HG02798 (cell line): ENCODE measurements at regions not wholly inside any gene's neighbourhood (a gene's known extent, or its start where the extent isn't known, plus 50 kb on each side); places are given as distances from the start of the nearest gene placed in this dataset.
"Not testable (repeated sequence)": the region's sequence is repeated elsewhere in the genome, so short reads cannot be mapped to it uniquely, and the experiment has no call there.

ENCODE experiments used
- ATAC-seq: cut with Tn5 transposase; IDR thresholded peaks from one replicate; pipeline ENCODE4 v1.9.1; 2021; ENCODE audit warnings: mild to moderate bottlenecking; ENCODE audit not compliant: unreplicated experiment, poor library complexity

DNA sequence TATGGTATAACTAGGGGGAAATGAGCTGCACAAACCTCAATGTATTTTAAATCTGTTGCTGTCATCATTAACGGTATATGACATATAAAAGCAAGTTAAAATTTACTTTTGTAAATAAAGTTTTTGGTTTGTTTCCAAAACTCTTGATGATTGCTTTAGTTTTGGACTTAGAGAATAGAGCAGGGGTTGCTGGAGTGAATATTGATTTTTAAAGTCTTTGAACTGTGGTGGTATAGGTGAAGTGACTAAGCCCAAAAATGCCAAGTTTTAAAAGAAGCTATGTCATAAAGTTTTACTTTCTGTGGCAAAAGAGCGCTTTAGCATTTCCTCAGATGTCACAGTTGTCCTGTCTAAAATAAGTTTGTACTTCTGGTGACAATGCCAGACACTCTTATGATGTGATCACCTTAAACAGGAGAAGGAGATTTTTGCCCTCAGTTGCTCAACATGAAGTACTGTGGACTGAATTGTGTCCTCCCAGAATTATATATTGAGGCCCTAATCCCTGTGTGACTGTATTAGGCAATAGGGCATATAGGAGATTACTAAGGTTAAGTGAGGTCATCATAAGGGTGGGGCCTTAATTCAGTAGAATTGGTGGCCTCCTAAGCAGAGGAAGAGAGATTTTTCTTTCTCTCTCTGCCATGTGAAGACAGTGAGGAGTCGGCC is 175.2 kb upstream of the PLGLB1 start:
- not testable (repeated sequence) for ATAC-seq

DNA sequence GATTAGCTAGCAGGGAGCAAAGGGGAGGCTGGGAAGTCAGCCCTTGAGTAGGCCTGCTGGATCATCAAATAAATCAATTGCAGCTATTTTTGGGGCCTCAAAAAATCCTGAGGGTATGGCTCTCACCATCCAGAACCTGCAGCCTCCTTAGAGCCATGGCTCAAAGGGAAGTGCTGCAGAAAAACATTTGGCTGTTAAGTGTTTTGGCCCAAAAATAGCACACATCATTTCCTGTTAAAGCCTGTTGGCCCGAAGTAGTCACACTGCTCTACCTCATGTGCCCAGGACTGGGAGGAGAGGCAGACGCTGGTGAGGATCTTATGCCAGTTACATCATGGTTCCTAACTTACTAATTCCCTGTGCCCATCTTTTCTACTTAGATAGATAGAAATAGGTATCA is 176.8 kb upstream of the PLGLB1 start:
- not testable (repeated sequence) for ATAC-seq

DNA sequence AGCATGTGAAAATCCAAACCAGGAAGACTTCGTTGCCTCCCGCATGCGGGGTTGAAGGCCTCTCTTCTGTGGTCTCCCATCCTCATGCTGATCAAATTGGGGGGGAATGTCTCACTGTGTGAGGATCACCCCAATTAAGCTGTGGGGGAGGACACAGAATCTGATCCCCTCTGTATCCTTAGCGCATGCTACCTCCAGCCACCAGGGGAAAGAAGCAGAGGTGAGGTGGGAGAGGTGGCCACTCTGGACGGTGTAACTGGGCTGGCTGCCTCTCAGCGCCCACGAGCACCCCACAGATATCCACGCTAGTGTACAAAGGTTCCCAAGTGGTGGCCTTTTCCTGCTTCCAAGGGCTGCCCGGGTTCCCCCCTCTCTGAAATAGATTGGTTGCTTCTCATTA is 177.6 kb upstream of the PLGLB1 start:
- not testable (repeated sequence) for ATAC-seq

DNA sequence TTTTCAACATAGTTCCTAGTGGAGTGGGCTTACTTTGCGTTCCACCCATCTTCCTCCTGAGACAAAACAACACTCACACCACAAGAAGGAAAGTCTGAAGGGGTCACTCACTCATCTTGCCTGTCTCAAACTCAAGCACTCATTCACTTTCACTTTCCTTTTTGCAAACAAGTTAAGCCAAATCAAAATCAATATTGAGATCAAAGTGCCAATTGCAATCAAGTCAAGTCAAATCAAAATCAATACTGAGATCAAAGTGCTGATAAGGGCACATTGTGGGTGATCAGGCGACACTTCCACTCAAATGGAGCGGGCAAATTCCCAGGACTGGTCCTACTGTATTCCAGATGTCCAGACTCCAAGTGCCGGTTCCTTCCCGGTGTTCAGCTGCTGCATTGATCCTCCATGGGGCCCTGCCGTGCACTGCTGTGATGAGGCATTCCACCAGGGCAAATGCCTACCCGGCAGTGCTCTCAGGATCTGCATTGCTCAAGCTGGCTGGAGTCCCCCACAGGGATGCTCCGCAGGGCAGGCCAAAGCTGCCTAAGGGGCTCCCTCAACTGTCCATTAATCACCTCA is 183.0 kb upstream of the PLGLB1 start:
- ATAC-seq = not testable (repeated sequence)

DNA sequence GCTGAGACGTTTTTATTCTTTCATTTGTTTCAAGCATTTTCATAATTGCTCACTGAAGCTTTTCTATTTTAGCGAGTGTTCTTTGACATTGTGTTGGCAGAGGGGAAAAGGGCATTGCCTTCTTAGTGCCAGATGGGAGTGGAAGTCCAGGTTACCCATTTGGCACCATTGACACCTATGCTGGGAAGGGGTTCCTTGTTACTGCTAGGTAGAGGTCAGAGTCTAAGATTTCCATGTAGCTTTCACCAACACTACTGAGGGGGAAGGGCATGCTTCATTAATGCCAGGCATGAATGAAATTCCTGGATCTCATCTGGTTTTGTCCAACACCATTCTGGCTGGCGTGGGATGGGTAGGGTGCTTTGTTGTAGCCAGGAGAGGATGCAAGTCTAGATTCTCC is 191.3 kb upstream of the PLGLB1 start:
- not testable (repeated sequence) for ATAC-seq

DNA sequence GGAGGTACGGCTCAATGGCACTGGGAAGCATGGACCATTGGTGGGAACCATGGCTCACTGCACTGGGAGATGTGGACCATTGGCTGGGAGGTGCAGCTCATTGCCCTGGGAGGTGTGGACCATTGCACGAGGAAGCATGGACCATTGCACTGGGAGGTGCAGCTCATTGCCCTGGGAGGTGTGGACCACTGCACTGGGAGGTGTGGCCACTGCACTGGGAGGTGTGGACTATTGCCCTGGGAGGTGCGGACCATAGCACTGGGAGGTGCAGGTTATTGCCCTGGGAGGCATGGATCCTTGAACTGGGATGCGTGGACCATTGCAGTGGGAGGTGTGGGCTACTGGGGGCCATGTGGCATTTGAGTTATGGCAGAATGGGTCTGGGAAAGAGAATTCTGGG is 195.4 kb upstream of the PLGLB1 start:
- ATAC-seq = not testable (repeated sequence)

DNA sequence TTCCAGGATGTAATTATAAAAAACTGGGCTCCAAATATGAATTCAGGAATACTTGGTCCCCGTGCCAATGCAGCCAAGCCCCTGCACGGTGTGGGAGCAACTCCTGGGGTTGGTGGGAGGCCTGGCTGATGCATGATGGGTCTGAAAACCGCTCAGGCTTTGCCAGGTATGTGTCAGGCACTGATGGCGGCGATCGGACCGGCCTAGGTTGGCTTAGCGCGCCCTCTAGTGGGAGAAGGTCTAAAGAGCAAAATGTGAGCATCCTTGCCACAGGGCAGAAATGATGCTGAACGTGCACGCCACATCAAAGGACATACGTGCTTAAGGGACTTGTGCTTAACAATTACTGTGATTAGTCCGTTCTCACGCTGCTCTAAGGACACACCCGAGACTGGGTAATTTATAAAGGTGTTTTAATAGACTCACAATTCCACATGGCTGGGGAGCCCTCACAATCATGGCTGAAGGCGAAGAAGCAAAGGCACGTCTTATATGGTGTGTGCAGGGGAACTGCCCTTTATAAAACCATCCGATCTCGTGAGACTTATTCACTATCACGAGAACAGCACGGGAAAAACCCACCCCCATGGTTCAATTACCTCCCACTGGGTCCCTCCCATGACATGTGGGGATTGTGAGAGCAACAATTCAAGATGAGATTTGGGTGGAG is 196.2 kb upstream of the PLGLB1 start:
- ATAC-seq = not testable (repeated sequence)

DNA sequence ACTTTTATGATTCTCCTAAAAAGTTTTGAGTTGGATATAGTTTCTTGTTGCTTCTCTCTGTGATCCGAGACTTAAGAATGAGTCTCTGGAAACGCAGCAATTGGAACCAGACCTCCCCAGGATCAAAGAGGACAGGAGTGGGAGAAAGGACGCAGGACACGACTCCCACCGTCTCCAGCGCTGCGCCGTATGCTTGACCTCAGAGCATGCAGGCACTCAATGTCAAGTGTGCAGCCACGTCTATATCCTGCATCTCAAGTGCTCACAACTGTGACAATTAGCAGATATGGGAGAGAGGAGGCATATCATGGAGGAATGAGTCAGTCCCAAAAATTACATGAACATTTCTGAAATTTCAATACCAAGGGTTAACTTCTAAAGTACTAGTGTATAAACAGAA is 199.0 kb upstream of the PLGLB1 start:
- not testable (repeated sequence) for ATAC-seq

DNA sequence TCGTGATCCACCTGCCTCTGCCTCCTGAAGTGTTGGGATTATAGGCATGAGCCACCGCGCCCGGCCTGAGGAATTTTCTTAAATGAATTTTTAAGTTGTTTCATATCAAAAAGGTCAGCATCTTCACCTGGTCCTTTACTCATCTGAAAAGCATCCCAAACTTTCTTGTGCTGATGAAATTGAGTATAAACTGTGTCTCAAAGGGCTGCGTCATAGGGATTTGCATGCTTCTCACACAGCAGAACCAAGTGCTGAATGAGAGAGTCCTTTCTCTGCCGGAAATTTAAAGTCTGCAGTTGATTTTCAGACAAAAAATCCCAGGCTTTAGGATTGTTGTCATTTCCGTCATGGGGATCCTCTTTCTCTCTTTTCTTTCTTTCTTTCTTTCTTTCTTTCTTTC is 200.5 kb upstream of the PLGLB1 start:
- not testable (repeated sequence) for ATAC-seq

DNA sequence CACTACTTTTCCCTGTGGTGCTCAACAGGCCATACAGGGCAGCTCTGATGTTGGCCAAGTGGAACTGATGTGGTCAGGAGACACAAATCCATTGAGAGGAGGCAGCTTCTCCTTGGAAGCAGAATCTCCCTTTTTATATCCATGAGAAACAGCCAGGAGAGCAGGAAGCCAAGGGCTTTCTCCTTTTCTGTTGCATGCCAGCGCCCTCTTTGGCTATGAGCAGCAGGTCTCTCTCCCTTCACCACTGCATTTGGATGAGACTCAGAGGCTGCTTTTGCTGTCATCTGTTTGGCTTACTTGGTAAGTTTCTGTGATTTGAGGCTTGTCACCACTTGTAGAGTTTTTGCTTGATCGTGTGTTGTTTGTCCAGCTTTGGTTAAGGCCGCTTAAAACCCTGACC is 202.2 kb upstream of the PLGLB1 start:
- not testable (repeated sequence) for ATAC-seq

DNA sequence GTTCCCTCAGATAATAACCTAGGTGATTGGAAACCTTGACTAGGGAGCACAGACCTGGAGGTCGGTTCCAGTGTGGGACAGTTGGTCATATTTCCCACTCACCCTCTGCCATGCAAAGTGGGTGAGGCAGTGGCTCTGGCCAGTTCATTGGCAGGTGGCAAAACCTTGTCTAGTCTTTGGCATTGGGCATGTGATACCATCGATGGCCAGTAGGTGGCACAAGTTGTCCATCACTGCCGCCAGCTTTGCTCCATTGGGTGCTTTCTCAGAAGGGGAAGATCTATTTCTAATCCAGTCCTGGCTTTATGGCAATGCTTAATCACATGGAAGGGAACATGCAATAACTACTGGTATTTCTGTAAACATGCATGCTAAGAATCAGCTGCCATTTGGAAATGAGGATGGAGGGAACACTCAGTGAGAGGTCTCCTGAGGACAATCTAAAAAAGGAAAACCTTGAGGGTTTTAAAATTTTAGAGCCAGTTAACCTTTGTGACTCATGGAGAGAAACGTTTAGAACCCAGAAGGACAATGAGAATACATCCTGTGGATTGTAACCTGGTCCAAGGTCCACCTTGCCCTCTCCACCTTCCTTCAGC is 207.5 kb upstream of the PLGLB1 start:
- ATAC-seq = peak; percentile 70

DNA sequence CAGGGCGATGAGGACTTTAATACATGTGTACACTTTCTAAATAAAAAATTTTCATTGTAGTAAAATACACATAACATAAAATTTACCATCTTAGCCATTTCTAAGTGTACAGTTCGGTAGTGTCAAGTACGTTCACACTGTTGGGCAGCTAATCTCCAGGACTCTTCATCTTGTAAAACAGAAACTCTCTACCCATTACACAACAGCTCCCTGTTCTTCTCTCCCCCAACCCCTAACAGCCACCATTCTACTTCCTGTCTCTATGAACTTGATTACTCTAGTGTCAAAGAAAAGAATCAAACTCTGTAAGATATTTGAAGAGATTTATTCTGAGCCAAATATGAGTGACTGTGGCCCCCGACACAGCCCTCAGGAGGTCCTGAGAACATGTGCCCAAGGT is 208.3 kb upstream of the PLGLB1 start:
- ATAC-seq = not testable (repeated sequence)

DNA sequence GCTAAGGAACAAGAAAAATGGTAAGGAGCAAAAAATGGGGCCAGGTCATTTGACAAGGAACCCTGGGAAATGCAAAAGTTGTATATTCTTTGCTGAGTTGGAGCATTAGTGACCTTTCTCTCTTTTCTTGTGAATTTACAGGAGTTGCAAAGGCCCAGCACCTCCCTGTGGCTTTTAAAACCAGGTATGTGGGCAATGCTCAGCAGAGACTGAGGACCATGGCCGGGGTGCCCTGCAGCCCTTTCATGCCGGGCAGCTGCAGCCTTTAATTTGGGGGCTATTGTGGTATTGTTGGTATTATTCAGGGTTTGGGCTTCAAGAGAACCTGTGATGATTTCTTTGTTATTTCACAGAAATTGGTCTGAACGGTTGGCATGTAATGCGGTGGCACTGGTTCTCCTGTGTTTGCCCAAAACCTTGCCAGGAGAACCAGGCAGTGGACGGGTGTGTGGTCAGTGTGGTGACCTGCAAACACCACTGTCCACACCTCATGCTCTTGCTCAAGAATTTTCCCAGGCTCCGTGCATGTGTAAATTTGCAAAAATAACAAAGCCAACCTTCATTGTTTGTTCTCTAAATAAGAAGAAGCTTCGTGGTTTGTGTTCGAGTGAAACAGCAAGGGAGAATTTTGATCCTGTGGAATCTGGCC is 213.8 kb upstream of the PLGLB1 start:
- ATAC-seq = not testable (repeated sequence)

DNA sequence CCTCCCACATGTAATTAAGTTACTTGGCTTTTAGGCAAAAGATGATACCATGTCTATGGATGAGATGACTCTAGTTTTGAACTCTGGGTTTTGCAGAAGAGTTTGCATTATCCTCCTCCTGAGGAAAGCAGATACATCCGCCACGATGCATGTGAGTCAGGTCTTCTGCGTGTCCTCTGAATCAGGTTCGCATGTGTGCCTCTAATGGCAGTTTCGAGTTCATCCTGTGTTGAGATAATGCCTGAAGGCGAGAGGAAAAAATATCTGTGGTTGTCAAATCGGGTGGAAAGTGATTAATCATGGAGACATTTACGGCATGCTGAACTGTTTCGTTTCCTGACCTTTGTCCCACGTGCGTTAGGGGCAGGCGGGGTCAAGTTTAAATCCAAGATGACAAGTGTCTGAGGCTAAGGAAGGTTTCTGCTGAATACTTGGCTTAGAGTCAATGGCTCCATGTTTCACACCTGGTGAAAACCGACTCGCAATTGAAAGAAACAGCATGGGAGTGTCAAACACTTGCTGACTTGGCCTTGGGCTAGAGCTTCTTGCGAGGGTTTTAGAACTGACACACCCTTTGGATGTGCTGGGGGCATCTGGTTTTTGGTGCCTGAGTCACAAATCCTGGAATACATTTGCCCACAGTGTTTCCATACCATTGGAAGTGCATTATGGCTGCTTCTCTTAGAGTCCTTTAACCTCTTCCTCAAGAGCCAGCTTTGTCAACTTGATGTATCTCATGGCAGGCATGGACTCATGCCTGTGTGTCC is 216.1 kb upstream of the PLGLB1 start:
- not testable (repeated sequence) for ATAC-seq

DNA sequence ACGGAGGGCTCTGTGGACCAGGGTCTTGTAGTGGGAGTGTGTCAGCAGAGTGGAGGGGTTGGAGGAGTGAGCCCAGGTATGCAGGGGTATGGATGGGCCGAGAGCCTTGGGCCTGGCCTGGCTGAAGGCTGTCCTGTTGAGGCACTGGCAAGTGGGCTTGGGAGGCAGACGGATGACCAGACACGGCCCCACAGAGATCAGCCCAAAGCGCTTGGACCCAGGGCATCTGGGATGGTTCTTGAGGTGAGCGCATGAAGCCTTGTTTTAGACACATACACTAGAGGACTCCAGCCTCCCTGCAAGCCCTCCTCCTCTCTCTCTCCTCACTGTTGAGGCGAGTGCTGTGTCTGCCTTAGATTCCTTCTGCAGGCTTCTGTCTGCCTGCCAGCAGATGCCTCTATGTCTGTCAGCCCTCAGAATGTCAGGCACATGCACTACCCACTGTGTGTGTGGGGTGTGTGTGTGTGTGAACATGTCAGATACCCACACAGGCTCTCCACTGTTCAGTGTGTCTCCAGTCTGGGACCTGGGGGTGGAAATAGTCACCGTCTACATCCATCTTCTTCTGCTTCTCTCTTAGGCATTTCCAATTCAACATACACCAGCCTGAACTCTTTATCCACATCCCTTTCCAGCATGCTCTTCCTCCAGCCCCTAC is 218.0 kb upstream of the PLGLB1 start:
- ATAC-seq = not testable (repeated sequence)

DNA sequence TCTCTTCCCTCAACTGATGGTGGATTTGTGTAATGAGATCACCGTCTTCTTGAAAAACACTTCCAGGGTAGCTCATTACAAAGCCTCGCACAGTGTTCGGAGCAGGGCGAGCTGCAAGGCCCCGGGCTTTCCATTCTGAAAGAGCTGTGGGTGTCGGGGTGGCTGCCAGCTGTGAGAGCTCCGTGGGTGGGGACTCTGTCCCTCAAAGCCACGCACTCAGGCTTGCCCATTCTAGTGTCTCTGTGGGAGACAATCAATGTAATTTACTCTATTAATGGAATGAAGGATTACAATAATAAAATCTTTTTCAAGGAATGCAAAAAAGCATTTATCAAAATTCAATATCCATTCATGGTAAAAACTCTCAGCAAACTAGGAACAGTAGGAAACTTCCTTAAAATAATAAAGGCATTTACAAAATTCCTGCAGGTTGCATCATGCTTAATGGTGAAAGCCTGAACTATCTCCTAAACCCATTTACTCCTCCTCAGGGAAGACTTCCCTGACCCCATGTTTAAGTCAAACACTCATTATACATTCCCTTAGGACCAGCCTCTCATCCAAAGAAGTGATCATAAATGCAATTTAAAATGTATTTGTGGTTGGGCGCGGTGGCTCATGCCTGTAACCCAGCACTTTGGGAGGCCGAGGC is 224.5 kb upstream of the PLGLB1 start:
- peak; percentile 36 for ATAC-seq

DNA sequence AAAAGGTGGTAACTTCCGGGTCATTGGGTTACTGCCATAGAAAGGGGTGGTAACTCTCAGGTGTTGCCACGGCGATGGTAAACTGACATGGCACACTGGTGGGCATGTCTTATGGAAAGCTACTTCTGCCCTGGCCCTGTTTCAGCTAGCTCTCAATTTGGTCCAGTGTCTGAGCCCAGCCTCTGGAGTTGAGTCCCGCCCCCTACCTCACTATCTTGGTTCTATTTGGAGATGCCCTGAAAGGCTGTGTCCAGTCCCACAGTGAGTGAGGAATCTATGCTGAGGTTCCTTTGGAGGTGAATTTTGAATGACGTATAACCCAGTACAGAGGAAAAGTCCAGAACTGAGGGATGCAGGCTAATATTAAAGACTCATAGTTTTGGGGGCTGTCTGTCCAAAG is 230.4 kb upstream of the PLGLB1 start:
- ATAC-seq = not testable (repeated sequence)

DNA sequence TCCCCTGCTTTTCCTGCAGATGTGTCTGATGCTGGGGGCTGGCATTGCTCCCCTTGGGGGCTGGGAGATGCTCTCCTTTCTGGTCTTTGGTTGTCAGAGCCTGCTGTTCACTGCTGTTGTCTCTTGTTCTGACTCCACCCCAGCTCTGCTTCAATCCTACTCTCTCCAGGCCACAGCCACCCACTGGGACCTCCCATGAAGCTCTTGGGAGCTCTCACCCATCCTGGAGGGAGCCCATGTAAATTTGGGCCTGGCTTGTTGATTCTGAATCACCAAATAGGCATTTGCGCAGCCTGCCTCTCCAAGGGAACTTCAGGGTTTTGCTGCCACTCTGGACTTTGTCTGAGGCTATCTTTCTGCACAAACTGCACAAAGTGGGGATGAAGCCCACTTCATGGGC is 232.9 kb upstream of the PLGLB1 start:
- not testable (repeated sequence) for ATAC-seq

DNA sequence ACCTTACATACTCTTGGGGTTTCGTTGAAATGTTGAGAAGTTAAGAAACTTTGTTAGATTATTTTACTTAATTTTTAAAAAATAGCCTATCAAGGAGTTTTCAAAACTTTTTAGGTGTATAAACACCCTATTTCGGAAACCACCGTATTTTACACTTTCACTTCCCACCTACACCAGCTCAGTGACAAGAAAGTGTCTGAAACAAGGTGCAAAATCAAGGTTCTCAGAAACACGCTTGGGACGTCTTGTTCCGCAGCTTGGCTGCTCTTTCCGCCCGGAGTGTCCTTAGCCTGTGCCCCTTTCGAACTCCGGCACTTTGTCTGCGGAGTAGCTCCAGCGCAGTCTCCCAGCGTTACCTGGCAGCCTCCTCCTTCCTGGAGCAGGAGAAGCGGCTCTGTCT is 233.8 kb upstream of the PLGLB1 start:
- not testable (repeated sequence) for ATAC-seq
